DND-41 (cell line): ENCODE measurements at regions not wholly inside any gene's neighbourhood (a gene's known extent, or its start where the extent isn't known, plus 50 kb on each side); places are given as distances from the start of the nearest gene placed in this dataset.

Source experiments
- EZH2 ChIP-seq: IDR thresholded peaks from 3 replicates; pipeline ENCODE4 v1.6.1; 2012; ENCODE audit warnings: borderline replicate concordance, low read depth, mild to moderate bottlenecking, moderate library complexity, low read length, inconsistent platforms; ENCODE audit not compliant: severe bottlenecking
- TF ChIP-seq, protein P1 (sequence below): IDR thresholded peaks from 2 replicates; pipeline ENCODE4 v1.5.1; 2012; ENCODE audit warnings: borderline replicate concordance, low read length, moderate library complexity, mild to moderate bottlenecking; ENCODE audit not compliant: poor library complexity, severe bottlenecking; ENCODE audit errors: extremely low read depth

- TF ChIP-seq EZH2: no peak
- TF ChIP-seq, protein P1, sequence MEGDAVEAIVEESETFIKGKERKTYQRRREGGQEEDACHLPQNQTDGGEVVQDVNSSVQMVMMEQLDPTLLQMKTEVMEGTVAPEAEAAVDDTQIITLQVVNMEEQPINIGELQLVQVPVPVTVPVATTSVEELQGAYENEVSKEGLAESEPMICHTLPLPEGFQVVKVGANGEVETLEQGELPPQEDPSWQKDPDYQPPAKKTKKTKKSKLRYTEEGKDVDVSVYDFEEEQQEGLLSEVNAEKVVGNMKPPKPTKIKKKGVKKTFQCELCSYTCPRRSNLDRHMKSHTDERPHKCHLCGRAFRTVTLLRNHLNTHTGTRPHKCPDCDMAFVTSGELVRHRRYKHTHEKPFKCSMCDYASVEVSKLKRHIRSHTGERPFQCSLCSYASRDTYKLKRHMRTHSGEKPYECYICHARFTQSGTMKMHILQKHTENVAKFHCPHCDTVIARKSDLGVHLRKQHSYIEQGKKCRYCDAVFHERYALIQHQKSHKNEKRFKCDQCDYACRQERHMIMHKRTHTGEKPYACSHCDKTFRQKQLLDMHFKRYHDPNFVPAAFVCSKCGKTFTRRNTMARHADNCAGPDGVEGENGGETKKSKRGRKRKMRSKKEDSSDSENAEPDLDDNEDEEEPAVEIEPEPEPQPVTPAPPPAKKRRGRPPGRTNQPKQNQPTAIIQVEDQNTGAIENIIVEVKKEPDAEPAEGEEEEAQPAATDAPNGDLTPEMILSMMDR: no peak
These were observed 180.2 kb upstream of the CCN2 start for GRCh38 chr6:132131351-132131750.
